SK-N-SH (cell line): ENCODE measurements at regions not wholly inside any gene's neighbourhood (a gene's known extent, or its start where the extent isn't known, plus 50 kb on each side); places are given as distances from the start of the nearest gene placed in this dataset.

Source experiments
- CTCF ChIA-PET: fragments of 300-600, 350-600 bp; formaldehyde crosslinking; extraction: SDS; loops from one replicate; lab custom pipeline; 2021; lab: Yijun Ruan, JAX
- POLR2A ChIA-PET: fragments of 350-600 bp; sonication (Branson Sonifier 250); formaldehyde crosslinking; extraction: SDS; loops from one replicate; lab custom pipeline; 2020; ENCODE audit warnings: antibody characterized with exemption, inconsistent platforms; lab: Yijun Ruan, JAX
- DNase-seq: peaks from one replicate; pipeline ENCODE4 v3.0.0; 2012
- H2AFZ ChIP-seq: fragments of 200-600 bp; sonication (generic); 2 replicates; pipeline ENCODE4 v1.8.1; 2016; ENCODE audit warnings: antibody characterized with exemption, mild to moderate bottlenecking, low read depth
- H3F3A ChIP-seq: fragments of 200-600 bp; sonication (generic); replicated peaks from 2 replicates; pipeline ENCODE3; 2016; ENCODE audit warnings: antibody characterized with exemption, mild to moderate bottlenecking; ENCODE audit not compliant: insufficient read depth
- H3K27ac ChIP-seq, 2 experiments: fragments of 200-500 bp in 1 of 2; fragments of 200-600 bp in 1 of 2; sonication (Bioruptor generic) in 1 of 2; sonication (generic), shearing (Covaris generic) in 1 of 2; 2 replicates each; pipeline versions ENCODE4 v1.5.1 to v1.6.1; 2014 to 2016; ENCODE audit warnings: low read depth in 2 of 2, inconsistent platforms in 1 of 2, low read length in 1 of 2, mild to moderate bottlenecking in 1 of 2, mixed read lengths in 1 of 2
- H3K27me3 ChIP-seq: fragments of 200-600 bp; sonication (generic), shearing (Covaris generic); 2 replicates; pipeline ENCODE4 v1.6.1; 2016; ENCODE audit warnings: mixed run types; ENCODE audit not compliant: insufficient read depth
- H3K36me3 ChIP-seq, 2 experiments: fragments of 200-500 bp in 1 of 2; fragments of 200-600 bp in 1 of 2; sonication (Bioruptor generic) in 1 of 2; sonication (generic) in 1 of 2; replicated peaks in 1 of 2; 2 replicates each; pipeline versions ENCODE3 to v1.5.1; 2014 to 2016; ENCODE audit warnings: low read length in 1 of 2, mild to moderate bottlenecking in 1 of 2; ENCODE audit not compliant: insufficient read depth in 2 of 2, control insufficient read depth in 1 of 2
- H3K4me1 ChIP-seq, 2 experiments: fragments of 200-500 bp in 1 of 2; fragments of 200-600 bp in 1 of 2; sonication (Bioruptor generic) in 1 of 2; sonication (generic), shearing (Covaris generic) in 1 of 2; 2 replicates each; pipeline versions ENCODE4 v1.5.1 to v1.6.1; 2014 to 2016; ENCODE audit warnings: low read depth in 1 of 2, low read length in 1 of 2, mixed run types in 1 of 2; ENCODE audit not compliant: insufficient read depth in 2 of 2, control insufficient read depth in 1 of 2
- H3K4me2 ChIP-seq: fragments of 200-600 bp; sonication (generic), shearing (Covaris generic); 2 replicates; pipeline ENCODE4 v1.6.1; 2017; ENCODE audit warnings: mixed run types
- H3K4me3 ChIP-seq, 2 experiments: fragments of 200-500 bp in 1 of 2; fragments of 200-600 bp in 1 of 2; sonication (Bioruptor generic) in 1 of 2; sonication (generic), shearing (Covaris generic) in 1 of 2; 2 replicates each; pipeline versions ENCODE4 v1.5.1 to v1.8.1; 2014 to 2016; ENCODE audit warnings: low read depth in 2 of 2, inconsistent platforms in 1 of 2, low read length in 1 of 2, mild to moderate bottlenecking in 1 of 2, mixed read lengths in 1 of 2, moderate library complexity in 1 of 2
- H3K79me2 ChIP-seq: fragments of 200-600 bp; sonication (generic); 2 replicates; pipeline ENCODE4 v1.8.1; 2017; ENCODE audit warnings: mild to moderate bottlenecking; ENCODE audit not compliant: insufficient read depth
- H3K9ac ChIP-seq: fragments of 200-600 bp; sonication (generic); 2 replicates; pipeline ENCODE4 v1.6.1; 2017; ENCODE audit warnings: mixed run types
- H3K9me2 ChIP-seq: fragments of 200-600 bp; sonication (generic); 2 replicates; pipeline ENCODE4 v1.6.1; 2017; ENCODE audit warnings: mixed run types
- H3K9me3 ChIP-seq: fragments of 200-600 bp; sonication (generic); 2 replicates; pipeline ENCODE4 v1.6.1; 2017; ENCODE audit warnings: mixed run types, mild to moderate bottlenecking, moderate library complexity
- H4K20me1 ChIP-seq: fragments of 200-600 bp; sonication (generic); 2 replicates; pipeline ENCODE4 v1.6.1; 2017; ENCODE audit warnings: mild to moderate bottlenecking, mixed run types; ENCODE audit not compliant: insufficient read depth
- CHD2 ChIP-seq: fragments of 150-350 bp; IDR thresholded peaks from 2 replicates; pipeline ENCODE4 v1.6.1; 2018; ENCODE audit warnings: low read length; ENCODE audit not compliant: partially characterized antibody
- CTCF ChIP-seq: fragments of 200-600 bp; sonication (generic); IDR thresholded peaks from 2 replicates; pipeline ENCODE4 v1.6.1; 2017; ENCODE audit warnings: antibody characterized with exemption, mild to moderate bottlenecking, moderate library complexity
- EZH2phosphoT487 ChIP-seq: fragments of 200-600 bp; sonication (generic); IDR thresholded peaks from 2 replicates; pipeline ENCODE4 v1.6.1; 2017; ENCODE audit warnings: low read depth, mixed run types, mild to moderate bottlenecking, antibody characterized with exemption, moderate library complexity, borderline replicate concordance
- FOXJ3 ChIP-seq: sonication (generic); formaldehyde crosslinking; IDR thresholded peaks from 2 replicates; pipeline ENCODE4 v1.5.1; 2020; ENCODE audit warnings: mild to moderate bottlenecking, missing genetic modification reagents
- GABPA ChIP-seq: IDR thresholded peaks from 2 replicates; pipeline ENCODE4 v1.4.0; 2012; ENCODE audit warnings: low read depth, mild to moderate bottlenecking
- IRF3 ChIP-seq: fragments of 150-350 bp; IDR thresholded peaks from 2 replicates; pipeline ENCODE4 v1.6.1; 2016; ENCODE audit warnings: mild to moderate bottlenecking, low read depth, low read length
- JUND ChIP-seq: IDR thresholded peaks from 2 replicates; pipeline ENCODE4 v1.4.0; 2012
- MXI1 ChIP-seq: IDR thresholded peaks from 2 replicates; pipeline ENCODE4 v1.6.1; 2012; ENCODE audit warnings: mild to moderate bottlenecking, low read depth, low read length, improper control_type of control experiment
- NRF1 ChIP-seq: IDR thresholded peaks from 2 replicates; pipeline ENCODE4 v1.6.1; 2012; ENCODE audit warnings: low read depth, mild to moderate bottlenecking, low read length
- RCOR1 ChIP-seq: fragments of 150-350 bp; IDR thresholded peaks from 2 replicates; pipeline ENCODE4 v1.6.1; 2017; ENCODE audit warnings: antibody characterized with exemption, low read length
- REST ChIP-seq: IDR thresholded peaks from 2 replicates; pipeline ENCODE4 v1.6.1; 2012; ENCODE audit warnings: mild to moderate bottlenecking, low read depth, low read length, moderate library complexity
- RXRA ChIP-seq: IDR thresholded peaks from 2 replicates; pipeline ENCODE4 v1.4.0; 2012; ENCODE audit warnings: low read depth, mild to moderate bottlenecking, borderline replicate concordance
- SIN3A ChIP-seq: IDR thresholded peaks from 2 replicates; pipeline ENCODE4 v1.6.1; 2012; ENCODE audit warnings: low read depth, mild to moderate bottlenecking, low read length, moderate library complexity, borderline replicate concordance
- TCF12 ChIP-seq: IDR thresholded peaks from 2 replicates; pipeline ENCODE4 v1.4.0; 2012
- TEAD4 ChIP-seq: IDR thresholded peaks from 2 replicates; pipeline ENCODE4 v1.4.0; 2012; ENCODE audit warnings: mild to moderate bottlenecking, borderline replicate concordance; ENCODE audit not compliant: insufficient read depth
- YY1 ChIP-seq: IDR thresholded peaks from 2 replicates; pipeline ENCODE4 v1.4.0; 2012; ENCODE audit warnings: low read depth, mild to moderate bottlenecking
- WGBS: methylation state at CpG from one replicate; pipeline ENCODE4 v1.1.6; 2017; ENCODE audit warnings: low lambda C conversion rate; 5-methylcytosine and 5-hydroxymethylcytosine counted together

GRCh38 chr5:156053056-156053455, 273.9 kb upstream of the SGCD start:
- Histone ChIP-seq H3K79me2 (no peaks in the 10 kb centered on the region), H3K27me3 (no peaks in the 10 kb centered on the region), H3K9me2 (no peaks in the 10 kb centered on the region), H3K4me3 (no peak overlapping the region), H4K20me1 (no peaks in the 10 kb centered on the region), H3K4me2 (no peak overlapping the region), H3K27ac (no peak overlapping the region), H3K4me1 (peaks cover 0 to 4% of the 10 kb centered on the region in 2 experiments; a peak in 1 of 4 replicates), H2AFZ (no peak overlapping the region), H3K9ac (no peak overlapping the region), H3F3A (no peaks in the 10 kb centered on the region), H3K9me3 (no peaks in the 10 kb centered on the region), H3K36me3 (no peaks in the 10 kb centered on the region)
- CTCF ChIA-PET: no interaction called here
- POLR2A ChIA-PET: no interaction called here
- 6% methylated on average over 2 of the region's 2 CpGs for WGBS
- no peak for DNase-seq
- TF ChIP-seq EZH2phosphoT487 (no peak), CHD2 (no peak), RXRA (no peak), TCF12 (no peak), FOXJ3 (CRISPR knock-in tag) (no peak), MXI1 (no peak), YY1 (no peak), CTCF (no peak), JUND (no peak)
- TF ChIP-seq, all 33 proteins: peak for 0

- ChIA-PET CTCF (interaction anchor here (0.6 kb wide), 1 partner anchor 556 kb away, joined by 3 read pairs; no protein-coding TSS in a partner anchor), POLR2A (no interaction called here)
- no peak for DNase-seq
- Histone ChIP-seq H3K9me3 (no peaks in the 10 kb centered on the region), H3K4me3 (no peak overlapping the region), H3K4me1 (no peaks in the 10 kb centered on the region), H3K27ac (no peak overlapping the region), H4K20me1 (no peaks in the 10 kb centered on the region), H3K27me3 (no peaks in the 10 kb centered on the region), H3K4me2 (no peak overlapping the region), H2AFZ (no peak overlapping the region), H3K36me3 (no peaks in the 10 kb centered on the region), H3K9ac (no peak overlapping the region), H3K9me2 (no peaks in the 10 kb centered on the region), H3K79me2 (no peaks in the 10 kb centered on the region), H3F3A (no peaks in the 10 kb centered on the region)
- 35% methylated on average over 4 of the region's 4 CpGs for WGBS
- TF ChIP-seq NRF1: no peak
Observed at GRCh38 chr5:156076912-156077311, 250.1 kb upstream of the SGCD start.

- no peak overlapping the region for H3K9ac ChIP-seq
- H3K27me3 ChIP-seq: no peaks in the 10 kb centered on the region
- H3F3A ChIP-seq: no peaks in the 10 kb centered on the region
- H3K4me3 ChIP-seq: no peak overlapping the region
- H3K4me1 ChIP-seq: no peaks in the 10 kb centered on the region
- 65% methylated on average over 3 of the region's 5 CpGs for WGBS
- POLR2A ChIA-PET: no interaction called here
- H4K20me1 ChIP-seq: no peaks in the 10 kb centered on the region
- no peaks in the 10 kb centered on the region for H3K9me3 ChIP-seq
- H3K9me2 ChIP-seq: no peaks in the 10 kb centered on the region
- CTCF ChIA-PET: no interaction called here
- H2AFZ ChIP-seq: no peak overlapping the region
- no peak overlapping the region for H3K4me2 ChIP-seq
- no peak for DNase-seq
- H3K79me2 ChIP-seq: no peaks in the 10 kb centered on the region
- no peak overlapping the region for H3K27ac ChIP-seq
- H3K36me3 ChIP-seq: no peaks in the 10 kb centered on the region
- TF ChIP-seq TEAD4 (no peak), GABPA (no peak), YY1 (no peak), RXRA (no peak), FOXJ3 (CRISPR knock-in tag) (no peak), REST (no peak), RCOR1 (no peak), IRF3 (no peak), SIN3A (no peak)
Observed at GRCh38 chr5:156087577-156088110, 239.3 kb upstream of the SGCD start.
